GM12891 (cell line): ENCODE measurements at regions not wholly inside any gene's neighbourhood (a gene's known extent, or its start where the extent isn't known, plus 50 kb on each side); places are given as distances from the start of the nearest gene placed in this dataset.
A peak's percentile ranks its signal among the peaks of the same experiment; 100 is the strongest.
"Not testable (repeated sequence)": the region's sequence is repeated elsewhere in the genome, so short reads cannot be mapped to it uniquely, and the experiment has no call there.

Experiments
- DNase-seq: peaks from one replicate; pipeline ENCODE4 v3.0.0; 2011; ENCODE audit warnings: low spot score; ENCODE audit not compliant: insufficient read length
- FAIRE-seq: peaks from 2 replicates; lab custom pipeline; 2011; peaks lifted over from hg19 to GRCh38; lab: Jason Lieb, UNC
- PAX5 ChIP-seq: IDR thresholded peaks from 2 replicates; pipeline ENCODE4 v1.6.1; 2011; ENCODE audit warnings: low read length, moderate library complexity, mild to moderate bottlenecking; ENCODE audit not compliant: insufficient read depth, severe bottlenecking
- POLR2A ChIP-seq: IDR thresholded peaks from 2 replicates; pipeline ENCODE4 v1.6.1; 2011; ENCODE audit warnings: low read depth, low read length, control low read depth
- POLR2AphosphoS5 ChIP-seq: IDR thresholded peaks from 2 replicates; pipeline ENCODE4 v1.6.1; 2011; ENCODE audit warnings: low read depth, low read length, control low read depth
- POU2F2 ChIP-seq: IDR thresholded peaks from 2 replicates; pipeline ENCODE4 v1.6.1; 2011; ENCODE audit warnings: low read depth, mild to moderate bottlenecking, control low read depth, low read length, moderate library complexity
- SPI1 ChIP-seq: IDR thresholded peaks from 2 replicates; pipeline ENCODE4 v1.6.1; 2011; ENCODE audit warnings: low read depth, low read length, control low read depth
- TAF1 ChIP-seq: IDR thresholded peaks from 2 replicates; pipeline ENCODE4 v1.6.1; 2011; ENCODE audit warnings: low read depth, low read length, control low read depth

DNA sequence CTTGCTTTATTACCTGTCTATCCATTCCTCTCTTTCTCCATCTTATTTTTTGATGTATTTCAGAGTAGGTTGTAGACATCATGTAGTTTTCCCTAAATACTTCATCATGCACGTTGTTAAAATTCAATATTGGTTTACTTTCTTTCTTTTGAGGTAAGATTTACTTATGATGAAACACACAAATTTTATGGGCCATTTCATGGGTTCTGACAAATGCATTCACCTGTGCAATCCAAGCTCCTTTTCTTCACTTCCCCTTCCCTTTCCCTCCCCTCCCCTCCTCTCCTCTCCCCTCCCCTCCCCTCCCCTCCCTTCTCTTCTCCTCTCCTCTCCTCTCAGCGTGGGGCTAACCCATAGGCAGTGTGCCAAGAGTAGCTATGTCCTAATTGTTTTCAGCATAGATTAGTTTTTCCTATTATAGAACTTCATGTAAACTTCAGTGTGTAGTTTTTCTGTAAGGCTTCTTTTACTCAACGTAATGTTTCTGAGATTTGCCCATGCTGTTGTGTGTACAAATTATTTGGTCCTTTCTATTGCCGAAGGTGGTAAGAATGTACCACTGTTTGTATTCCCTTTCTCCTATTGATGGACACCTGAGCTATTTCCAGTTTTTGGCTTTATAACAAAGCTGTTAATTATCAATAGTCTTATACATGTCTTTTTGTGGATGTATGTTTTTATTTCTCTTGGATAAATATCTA is 92.9 kb upstream of the CLINT1 start:
- DNase-seq (no peak), FAIRE-seq (no peak)
- TF ChIP-seq TAF1 (no peak), SPI1 (no peak), POU2F2 (no peak), PAX5 (no peak), POLR2A (no peak), POLR2AphosphoS5 (no peak)

DNA sequence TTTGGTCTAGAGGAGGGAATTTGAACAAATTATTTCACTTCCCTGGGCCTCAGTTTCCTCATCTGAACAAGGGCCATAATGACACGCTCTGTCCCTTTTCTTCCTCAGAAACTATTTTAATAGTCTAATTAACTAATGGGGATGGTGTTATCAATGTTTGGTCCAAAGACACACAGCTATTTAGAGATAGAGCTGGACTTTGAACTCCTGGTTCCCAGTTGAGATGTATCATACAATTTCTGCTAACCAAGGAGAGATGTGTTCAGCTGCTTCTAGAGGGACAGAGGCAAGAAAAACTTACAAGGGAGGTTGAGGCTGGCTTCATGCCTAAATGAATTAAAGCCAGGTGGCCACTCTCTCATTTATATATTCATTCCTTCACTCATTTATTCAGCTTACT is 90.6 kb upstream of the CLINT1 start:
- DNase-seq (no peak), FAIRE-seq (no peak)
- TF ChIP-seq PAX5: no peak
- no peak for TF ChIP-seq SPI1
- no peak for TF ChIP-seq POLR2AphosphoS5
- no peak for TF ChIP-seq POU2F2
- TF ChIP-seq TAF1: no peak
- no peak for TF ChIP-seq POLR2A

DNA sequence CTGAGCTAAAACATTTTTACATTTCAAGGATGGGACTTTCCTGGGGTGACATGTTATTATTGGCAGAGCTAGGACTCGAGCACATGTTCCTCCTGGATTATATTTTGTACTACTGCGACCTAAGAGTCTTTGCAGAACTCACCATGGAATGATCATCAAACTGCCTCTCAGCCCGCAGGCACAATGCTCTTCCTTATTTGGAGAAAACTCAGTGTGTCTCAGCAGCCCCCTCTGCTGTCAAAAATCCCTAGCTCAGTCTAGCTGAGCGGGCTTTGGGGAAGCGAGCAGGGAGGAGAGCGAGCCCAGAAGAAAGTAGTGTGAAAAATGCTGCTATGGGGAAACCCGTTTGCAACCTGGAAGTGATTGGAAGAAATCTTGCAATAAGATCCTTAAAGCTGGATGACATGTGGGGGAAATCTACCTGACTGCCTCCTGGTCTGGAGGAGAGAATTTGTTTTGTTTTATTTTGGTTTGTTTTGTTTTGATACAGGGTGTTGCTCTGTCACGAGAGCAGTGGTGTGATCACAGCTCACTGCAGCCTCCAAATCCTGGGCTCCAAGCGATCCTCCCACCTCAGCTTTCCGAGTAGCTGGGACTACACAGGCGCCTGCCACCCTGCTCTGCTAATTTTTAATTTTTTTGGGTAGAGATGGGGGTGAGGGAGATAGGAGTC is 89.9 kb upstream of the CLINT1 start:
- DNase-seq (peak; percentile 39), FAIRE-seq (peak; percentile 86)
- TF ChIP-seq POLR2A: no peak
- peak; percentile 61 for TF ChIP-seq SPI1
- TF ChIP-seq POU2F2: no peak
- no peak for TF ChIP-seq PAX5
- TF ChIP-seq TAF1: no peak
- no peak for TF ChIP-seq POLR2AphosphoS5

DNA sequence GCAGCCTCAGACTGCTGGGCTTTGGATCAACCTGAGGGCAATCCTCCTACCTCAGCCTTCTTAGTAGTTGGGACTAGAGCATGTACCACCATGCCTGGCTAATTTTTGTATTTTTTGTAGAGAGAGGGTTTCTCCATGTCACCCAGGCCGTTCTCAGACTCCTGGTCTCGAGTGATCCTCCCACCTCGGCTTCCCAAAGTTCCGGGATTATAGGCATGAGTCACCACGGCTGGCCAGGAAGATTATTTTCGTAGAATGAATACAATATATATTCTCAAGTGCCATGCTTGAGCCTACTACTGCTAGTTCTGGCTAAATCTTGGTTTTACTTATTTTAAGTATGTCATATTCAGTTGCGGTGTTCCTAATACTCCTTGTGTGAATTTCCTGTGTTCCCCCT is 88.2 kb upstream of the CLINT1 start:
- FAIRE-seq (no peak), DNase-seq (no peak)
- TF ChIP-seq POLR2AphosphoS5 (no peak), SPI1 (no peak), POLR2A (no peak), POU2F2 (no peak), TAF1 (no peak), PAX5 (no peak)

DNA sequence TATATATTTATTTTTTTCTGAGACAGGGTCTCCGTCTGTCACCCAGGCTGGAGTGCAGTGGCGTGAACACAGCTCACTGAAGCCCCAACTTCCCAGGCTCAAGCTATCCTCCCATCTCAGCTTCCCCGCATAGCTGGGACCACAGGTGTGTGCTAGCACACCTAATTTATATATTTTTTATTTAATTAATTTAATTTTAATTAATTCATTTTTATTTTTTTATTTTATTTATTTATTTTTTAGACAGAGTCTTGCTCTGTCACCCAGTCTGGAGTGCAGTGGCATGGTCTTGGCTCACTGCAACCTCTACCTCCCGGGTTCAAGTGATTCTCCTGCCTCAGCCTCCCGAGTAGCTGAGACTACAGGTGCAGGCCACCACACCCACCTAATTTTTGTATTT is 86.9 kb upstream of the CLINT1 start:
- FAIRE-seq, DNase-seq: not testable (repeated sequence)

DNA sequence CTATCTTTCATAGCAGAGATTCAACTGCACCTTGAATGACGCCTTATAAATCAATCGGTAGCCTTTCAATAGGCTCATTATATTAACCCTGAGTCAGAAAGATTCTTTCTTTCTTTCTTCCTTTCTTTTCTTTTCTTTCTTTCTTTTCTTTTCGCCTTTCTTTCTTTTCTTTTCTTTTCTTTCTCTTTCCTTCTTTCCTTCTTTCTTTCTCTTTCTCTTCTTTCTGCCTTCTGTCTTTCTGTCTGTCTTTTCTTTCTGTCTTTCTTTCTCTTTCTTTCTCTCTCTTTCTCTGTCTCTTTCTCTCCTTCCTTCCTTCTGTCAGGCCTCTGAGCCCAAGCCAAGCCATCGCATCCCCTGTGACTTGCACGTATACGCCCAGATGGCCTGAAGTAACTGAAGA is 86.0 kb upstream of the CLINT1 start:
- no peak for FAIRE-seq
- no peak for DNase-seq
- TF ChIP-seq PAX5 (no peak), POLR2AphosphoS5 (no peak), SPI1 (no peak), TAF1 (no peak), POLR2A (no peak), POU2F2 (no peak)

DNA sequence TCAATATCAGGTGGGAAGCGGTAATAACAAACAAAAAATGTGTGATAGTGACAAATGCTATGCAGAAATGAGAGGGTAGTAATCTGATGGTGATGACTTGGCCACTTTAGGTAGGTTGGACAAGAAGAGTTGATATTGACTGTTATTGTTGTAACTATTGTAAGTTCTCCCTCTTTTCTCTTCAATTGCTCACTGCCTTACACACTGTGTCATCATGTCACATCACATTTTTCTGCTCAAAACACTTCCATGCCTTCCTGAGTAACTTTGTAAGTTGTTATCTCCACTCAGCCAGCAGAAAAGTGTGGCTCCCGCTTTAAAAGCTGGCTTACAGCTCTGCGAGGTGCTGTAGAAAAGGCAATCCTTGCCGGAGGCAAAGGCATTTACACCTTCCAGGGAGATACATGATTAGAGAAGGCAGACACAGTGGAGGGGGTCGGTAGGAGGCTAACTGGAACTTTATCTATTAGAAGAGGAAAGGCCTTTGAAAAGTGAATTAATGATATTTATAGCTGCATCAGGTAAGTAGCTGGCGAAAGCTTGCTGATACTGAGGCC is 85.2 kb upstream of the CLINT1 start:
- DNase-seq (no peak), FAIRE-seq (no peak)
- no peak for TF ChIP-seq SPI1
- TF ChIP-seq POLR2AphosphoS5: no peak
- no peak for TF ChIP-seq POU2F2
- no peak for TF ChIP-seq TAF1
- no peak for TF ChIP-seq PAX5
- TF ChIP-seq POLR2A: no peak

DNA sequence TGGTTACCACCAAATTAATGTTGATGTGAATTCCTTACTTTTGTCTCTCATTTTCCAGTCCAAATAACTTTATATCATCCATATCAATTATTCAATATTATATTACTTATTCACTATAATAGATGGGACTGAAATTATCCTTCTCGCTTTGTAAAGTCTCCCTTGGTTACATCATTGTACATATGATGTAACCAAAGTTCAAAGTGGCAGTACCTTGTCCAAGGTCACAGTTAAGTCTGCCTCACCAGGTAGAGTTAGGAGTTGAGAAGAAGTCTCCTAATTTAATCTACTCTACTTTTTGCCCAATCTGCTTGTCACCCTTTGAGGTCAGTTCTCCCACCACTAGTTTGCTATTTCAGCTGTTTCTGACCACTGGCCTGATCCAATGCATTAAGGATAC is 83.7 kb upstream of the CLINT1 start:
- TF ChIP-seq POLR2AphosphoS5 (no peak), TAF1 (no peak), SPI1 (no peak), PAX5 (no peak), POU2F2 (no peak), POLR2A (no peak)
- FAIRE-seq: no peak
- no peak for DNase-seq

DNA sequence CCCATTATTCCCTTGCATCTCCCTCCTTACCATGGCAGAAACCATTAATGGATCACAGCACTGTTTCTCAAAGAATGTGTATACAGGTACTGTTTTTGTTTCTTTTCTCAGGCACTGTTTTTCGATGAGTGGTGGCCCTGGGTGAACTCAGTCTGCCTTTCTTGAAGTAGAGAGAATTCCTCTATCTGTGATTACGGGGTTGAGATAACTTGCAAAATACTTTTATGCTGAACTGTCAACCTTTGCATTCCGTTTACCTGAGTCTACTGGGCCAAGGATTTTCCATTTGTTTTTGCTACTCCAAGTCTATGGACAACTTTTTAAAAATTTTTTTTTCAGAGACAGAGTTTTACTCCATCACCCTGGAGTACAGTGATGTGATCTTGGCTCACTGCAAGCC is 82.7 kb upstream of the CLINT1 start:
- FAIRE-seq (no peak), DNase-seq (no peak)

DNA sequence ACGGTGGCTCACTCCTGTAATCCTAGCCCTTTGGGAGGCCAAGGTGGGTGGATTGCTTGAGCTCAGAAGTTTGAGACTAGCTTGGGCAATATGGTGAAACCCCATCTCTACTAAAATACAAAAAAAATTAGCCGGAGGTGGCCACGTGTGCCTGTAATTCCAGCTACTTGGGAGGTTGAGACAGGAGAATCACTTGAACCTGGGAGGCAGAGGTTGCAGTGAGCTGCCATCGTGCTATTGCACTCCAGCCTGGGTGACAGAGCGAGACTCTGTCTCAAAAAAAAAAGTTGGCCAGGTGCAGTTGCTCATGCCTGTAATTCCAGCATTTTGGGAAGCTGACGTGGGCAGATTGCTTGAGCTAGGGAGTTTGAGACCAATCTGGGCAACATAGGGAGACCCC is 79.2 kb upstream of the CLINT1 start:
- FAIRE-seq, DNase-seq: not testable (repeated sequence)

More for the DNA sequence above, 82.7 kb upstream of the CLINT1 start:
- TF ChIP-seq PAX5 (no peak), POLR2AphosphoS5 (no peak), POU2F2 (no peak), TAF1 (no peak)

DNA sequence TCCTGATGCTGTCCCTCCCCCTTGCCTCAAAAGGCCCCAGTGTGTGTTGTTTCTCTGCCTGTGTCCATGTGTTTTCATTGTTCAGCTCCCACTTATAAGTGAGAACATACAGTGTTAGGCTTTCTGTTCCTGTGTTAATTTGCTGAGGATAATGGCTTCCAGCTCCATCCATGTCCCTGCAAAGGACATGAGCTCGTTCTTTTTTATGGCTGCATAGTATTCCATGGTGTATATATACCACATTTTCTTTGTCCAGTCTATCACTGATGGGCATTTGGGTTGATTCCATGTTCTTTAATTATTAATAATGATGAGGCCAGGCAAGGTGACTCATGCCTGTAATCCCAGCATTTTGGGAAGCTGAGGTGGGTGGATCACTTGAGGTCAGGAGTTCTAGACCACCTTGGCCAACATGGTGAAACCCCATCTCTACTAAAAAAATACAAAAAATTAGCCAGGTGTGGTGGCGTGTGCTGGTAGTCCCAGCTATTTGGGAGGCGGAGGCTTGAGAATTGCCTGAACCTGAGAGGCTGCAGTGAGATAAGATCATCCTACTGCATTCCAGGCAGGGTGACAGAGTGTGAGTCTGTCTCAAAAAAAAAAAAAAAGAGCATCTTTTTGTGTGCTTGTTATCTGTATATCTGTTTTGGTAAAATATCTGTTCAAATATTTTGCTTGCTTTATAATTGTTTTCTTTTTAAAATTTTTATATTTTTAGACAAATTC is 78.0 kb upstream of the CLINT1 start:
- FAIRE-seq, DNase-seq: not testable (repeated sequence)
